H9 (cell line): ENCODE measurements at regions not wholly inside any gene's neighbourhood (a gene's known extent, or its start where the extent isn't known, plus 50 kb on each side); places are given as distances from the start of the nearest gene placed in this dataset.

Experiments
- DNase-seq: peaks from one replicate; pipeline ENCODE4 v3.0.0-alpha.2; 2017
- H2AFZ ChIP-seq: one replicate; pipeline ENCODE4 v1.6.1; 2013; ENCODE audit warnings: mild to moderate bottlenecking, low read length, control low read depth, moderate library complexity
- H2AK5ac ChIP-seq: 2 replicates; pipeline ENCODE4 v1.6.1; 2013; ENCODE audit warnings: low read length, control low read depth, mixed read lengths; ENCODE audit not compliant: insufficient read length
- H2BK120ac ChIP-seq: one replicate; pipeline ENCODE4 v1.6.1; 2013; ENCODE audit warnings: low read depth, mild to moderate bottlenecking, low read length, control low read depth, inconsistent platforms; ENCODE audit not compliant: poor library complexity, severe bottlenecking
- H2BK12ac ChIP-seq: 2 replicates; pipeline ENCODE4 v1.6.1; 2013; ENCODE audit warnings: low read length, control low read depth, mixed read lengths, low read depth; ENCODE audit not compliant: insufficient read length
- H2BK15ac ChIP-seq: 2 replicates; pipeline ENCODE4 v1.6.1; 2013; ENCODE audit warnings: low read depth, low read length, control low read depth
- H2BK20ac ChIP-seq: one replicate; pipeline ENCODE4 v1.6.1; 2013; ENCODE audit warnings: low read depth, mild to moderate bottlenecking, low read length, control low read depth, inconsistent platforms; ENCODE audit not compliant: poor library complexity, severe bottlenecking
- H2BK5ac ChIP-seq: 2 replicates; pipeline ENCODE4 v1.6.1; 2013; ENCODE audit warnings: low read length, control low read depth, mixed read lengths; ENCODE audit not compliant: insufficient read length
- H3K14ac ChIP-seq: 2 replicates; pipeline ENCODE4 v1.6.1; 2013; ENCODE audit warnings: low read length, control low read depth; ENCODE audit not compliant: insufficient read depth
- H3K18ac ChIP-seq: 2 replicates; pipeline ENCODE4 v1.6.1; 2013; ENCODE audit warnings: low read depth, mild to moderate bottlenecking, mixed read lengths, low read length, control low read depth; ENCODE audit not compliant: insufficient read length
- H3K23ac ChIP-seq: 2 replicates; pipeline ENCODE4 v1.6.1; 2013; ENCODE audit warnings: low read length, control low read depth, mixed read lengths, low read depth; ENCODE audit not compliant: insufficient read length
- H3K23me2 ChIP-seq: 2 replicates; pipeline ENCODE4 v1.6.1; 2013; ENCODE audit warnings: low read depth, mild to moderate bottlenecking, mixed read lengths, low read length, control low read depth; ENCODE audit not compliant: insufficient read length, poor library complexity, severe bottlenecking
- H3K27ac ChIP-seq: 2 replicates; pipeline ENCODE4 v1.5.1; 2013; ENCODE audit warnings: low read length, control low read depth, mixed read lengths, low read depth; ENCODE audit not compliant: insufficient read length
- H3K27me3 ChIP-seq: 2 replicates; pipeline ENCODE4 v1.6.1; 2013; ENCODE audit warnings: low read length, control low read depth, inconsistent platforms; ENCODE audit not compliant: insufficient read depth
- H3K4ac ChIP-seq: 2 replicates; pipeline ENCODE4 v1.6.1; 2013; ENCODE audit warnings: low read depth, mild to moderate bottlenecking, control low read depth, inconsistent platforms, low read length, moderate library complexity
- H3K4me1 ChIP-seq: 2 replicates; pipeline ENCODE4 v1.6.1; 2013; ENCODE audit warnings: low read length, control low read depth, inconsistent platforms; ENCODE audit not compliant: insufficient read depth
- H3K4me2 ChIP-seq: 2 replicates; pipeline ENCODE4 v1.6.1; 2013; ENCODE audit warnings: low read length, control low read depth, mixed read lengths; ENCODE audit not compliant: insufficient read length, insufficient read depth
- H3K56ac ChIP-seq: 2 replicates; pipeline ENCODE4 v1.6.1; 2013; ENCODE audit warnings: low read depth, mild to moderate bottlenecking, mixed read lengths, low read length, control low read depth; ENCODE audit not compliant: insufficient read length
- H3K79me1 ChIP-seq: 2 replicates; pipeline ENCODE4 v1.6.1; 2013; ENCODE audit warnings: low read depth, mild to moderate bottlenecking, moderate library complexity, low read length, control low read depth, inconsistent platforms; ENCODE audit not compliant: insufficient read depth, poor library complexity, severe bottlenecking
- H3K79me2 ChIP-seq: 2 replicates; pipeline ENCODE4 v1.6.1; 2013; ENCODE audit warnings: low read length, control low read depth, inconsistent platforms; ENCODE audit not compliant: insufficient read depth
- H3K9ac ChIP-seq: 2 replicates; pipeline ENCODE4 v1.6.1; 2013; ENCODE audit warnings: low read length, control low read depth, mixed read lengths; ENCODE audit not compliant: insufficient read length; ENCODE audit errors: extremely low read depth
- H3K9me3 ChIP-seq: one replicate; pipeline ENCODE4 v1.6.1; 2013; ENCODE audit warnings: low read depth, low read length, inconsistent platforms; ENCODE audit not compliant: control insufficient read depth
- H3T11ph ChIP-seq: one replicate; pipeline ENCODE4 v1.6.1; 2013; ENCODE audit warnings: mild to moderate bottlenecking, low read length, control low read depth, inconsistent platforms
- H4K20me1 ChIP-seq: one replicate; pipeline ENCODE4 v1.6.1; 2013; ENCODE audit not compliant: control insufficient read depth, insufficient read length, insufficient read depth
- H4K5ac ChIP-seq: 2 replicates; pipeline ENCODE4 v1.6.1; 2013; ENCODE audit warnings: low read depth, mild to moderate bottlenecking, mixed read lengths, low read length, control low read depth; ENCODE audit not compliant: insufficient read length
- H4K8ac ChIP-seq: replicated peaks from 2 replicates; pipeline ENCODE4 v1.6.1; 2013; ENCODE audit warnings: low read length, control low read depth, mixed read lengths, low read depth; ENCODE audit not compliant: insufficient read length
- H4K91ac ChIP-seq: 2 replicates; pipeline ENCODE4 v1.6.1; 2013; ENCODE audit warnings: low read depth, mild to moderate bottlenecking, moderate library complexity, mixed read lengths, low read length, control low read depth; ENCODE audit not compliant: insufficient read length
- H3K27ac Mint-ChIP-seq, 3 experiments: 2 replicates in 2 of 3; 3 replicates in 1 of 3; pipeline ENCODE4 v1.8.0; 2020 to 2021; ENCODE audit warnings: mixed read lengths in 3 of 3, mild to moderate bottlenecking in 1 of 3, moderate library complexity in 1 of 3
- H3K27me3 Mint-ChIP-seq: 2 replicates; pipeline ENCODE4 v1.8.0; 2021; ENCODE audit warnings: low read depth, mild to moderate bottlenecking, moderate library complexity, mixed read lengths
- H3K36me3 Mint-ChIP-seq, 3 experiments: 2 replicates in 2 of 3; 3 replicates in 1 of 3; pipeline ENCODE4 v1.8.0; 2020 to 2021; ENCODE audit warnings: low read depth in 3 of 3, mixed read lengths in 3 of 3; ENCODE audit not compliant: insufficient read depth in 1 of 3
- H3K4me1 Mint-ChIP-seq, 2 experiments: 2 replicates each; pipeline ENCODE4 v1.8.0; 2020; ENCODE audit warnings: mixed read lengths in 2 of 2
- H3K4me3 Mint-ChIP-seq, 2 experiments: 2 replicates in 1 of 2; 3 replicates in 1 of 2; pipeline ENCODE4 v1.8.0; 2020 to 2021; ENCODE audit warnings: mild to moderate bottlenecking in 2 of 2, mixed read lengths in 2 of 2, moderate library complexity in 1 of 2
- H3K9me3 Mint-ChIP-seq, 2 experiments: 2 replicates in 1 of 2; 3 replicates in 1 of 2; pipeline ENCODE4 v1.8.0; 2020; ENCODE audit warnings: mild to moderate bottlenecking in 2 of 2, mixed read lengths in 2 of 2, moderate library complexity in 1 of 2
- WGBS: extraction: QIAGEN DNeasy Blood & Tissue Kit; methylation state at CpG from one replicate; pipeline ENCODE4 v1.1.7; 2013; ENCODE audit warnings: missing lambda C conversion rate, low lambda C conversion rate, mixed read lengths; ENCODE audit not compliant: insufficient read length; ENCODE audit errors: extremely low coverage; 5-methylcytosine and 5-hydroxymethylcytosine counted together
- TF ChIP-seq, protein P1 (sequence below): fragments of 200-600 bp; sonication (generic); conservative IDR thresholded peaks from 3 replicates; pipeline ENCODE4 v1.8.0; 2021; ENCODE audit warnings: antibody characterized with exemption, mild to moderate bottlenecking

DNA sequence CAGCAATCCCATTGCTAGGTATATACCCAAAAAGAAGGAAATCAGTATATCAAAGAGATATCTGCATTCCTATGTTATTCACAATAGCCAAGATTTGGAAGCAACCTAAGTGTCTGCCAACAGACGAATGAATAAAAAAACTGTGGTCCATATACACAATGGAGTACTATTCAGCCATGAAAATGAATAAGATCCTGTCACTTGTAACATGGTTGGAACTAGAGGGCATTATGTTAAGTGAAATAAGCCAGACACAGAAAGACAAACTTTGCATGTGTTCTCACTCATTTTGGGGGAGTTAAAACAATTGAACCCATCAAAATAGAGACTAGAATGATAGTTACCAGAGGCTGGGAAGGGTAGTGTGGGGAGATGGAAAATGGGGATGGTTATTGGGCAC is 323.5 kb upstream of the NFE2L3 start:
- no peak overlapping the region for H3K14ac ChIP-seq
- no peaks in the 10 kb centered on the region for H3K79me2 ChIP-seq
- Mint-ChIP-seq H3K4me3 (no peak overlapping the region), H3K27ac (no peak overlapping the region), H3K4me1 (peaks cover 34 to 35% of the 10 kb centered on the region in 2 experiments), H3K9me3 (peaks cover 0 to 3% of the 10 kb centered on the region in 2 experiments; a peak in 2 of 5 replicates), H3K36me3 (no peaks in the 10 kb centered on the region; a peak in 1 of 7 replicates), H3K27me3 (peaks cover 2% of the 10 kb centered on the region; the same call in 1 of the 2 replicates)
- WGBS, result no CpG with 5 or more reads among the region's 1 CpG
- H4K20me1 ChIP-seq, result no peaks in the 10 kb centered on the region
- no peaks in the 10 kb centered on the region for H3K27me3 ChIP-seq
- no peak overlapping the region for H2AFZ ChIP-seq
- H4K91ac ChIP-seq, result no peak overlapping the region
- no peak overlapping the region for H2BK20ac ChIP-seq
- no peak overlapping the region for H2AK5ac ChIP-seq
- no peak overlapping the region for H2BK12ac ChIP-seq
- no peak for DNase-seq
- no peak overlapping the region for H4K8ac ChIP-seq
- H3K27ac ChIP-seq, result no peak overlapping the region
- no peak overlapping the region for H3K4ac ChIP-seq
- H3K4me1 ChIP-seq, result peaks cover 6% of the 10 kb centered on the region; the same call in 1 of the 2 replicates
- H3K56ac ChIP-seq, result no peak overlapping the region
- H2BK15ac ChIP-seq, result no peak overlapping the region
- H3K9me3 ChIP-seq, result no peaks in the 10 kb centered on the region
- no peak overlapping the region for H3K9ac ChIP-seq
- TF ChIP-seq, protein P1, sequence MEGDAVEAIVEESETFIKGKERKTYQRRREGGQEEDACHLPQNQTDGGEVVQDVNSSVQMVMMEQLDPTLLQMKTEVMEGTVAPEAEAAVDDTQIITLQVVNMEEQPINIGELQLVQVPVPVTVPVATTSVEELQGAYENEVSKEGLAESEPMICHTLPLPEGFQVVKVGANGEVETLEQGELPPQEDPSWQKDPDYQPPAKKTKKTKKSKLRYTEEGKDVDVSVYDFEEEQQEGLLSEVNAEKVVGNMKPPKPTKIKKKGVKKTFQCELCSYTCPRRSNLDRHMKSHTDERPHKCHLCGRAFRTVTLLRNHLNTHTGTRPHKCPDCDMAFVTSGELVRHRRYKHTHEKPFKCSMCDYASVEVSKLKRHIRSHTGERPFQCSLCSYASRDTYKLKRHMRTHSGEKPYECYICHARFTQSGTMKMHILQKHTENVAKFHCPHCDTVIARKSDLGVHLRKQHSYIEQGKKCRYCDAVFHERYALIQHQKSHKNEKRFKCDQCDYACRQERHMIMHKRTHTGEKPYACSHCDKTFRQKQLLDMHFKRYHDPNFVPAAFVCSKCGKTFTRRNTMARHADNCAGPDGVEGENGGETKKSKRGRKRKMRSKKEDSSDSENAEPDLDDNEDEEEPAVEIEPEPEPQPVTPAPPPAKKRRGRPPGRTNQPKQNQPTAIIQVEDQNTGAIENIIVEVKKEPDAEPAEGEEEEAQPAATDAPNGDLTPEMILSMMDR, result no peak
- no peak overlapping the region for H3K4me2 ChIP-seq
- H2BK120ac ChIP-seq, result no peak overlapping the region
- no peaks in the 10 kb centered on the region for H3K23me2 ChIP-seq
- H3K18ac ChIP-seq, result no peak overlapping the region
- H3T11ph ChIP-seq, result no peak overlapping the region
- H4K5ac ChIP-seq, result no peak overlapping the region
- H3K79me1 ChIP-seq, result no peaks in the 10 kb centered on the region
- H2BK5ac ChIP-seq, result no peak overlapping the region
- H3K23ac ChIP-seq, result no peak overlapping the region
